NCI-H69 (cell line): ENCODE measurements at regions not wholly inside any gene's neighbourhood (a gene's known extent, or its start where the extent isn't known, plus 50 kb on each side); places are given as distances from the start of the nearest gene placed in this dataset.

Experiments used
- DNase-seq: peaks from one replicate; lab custom pipeline; 2025; lab: John Stamatoyannopoulos, UW

DNA sequence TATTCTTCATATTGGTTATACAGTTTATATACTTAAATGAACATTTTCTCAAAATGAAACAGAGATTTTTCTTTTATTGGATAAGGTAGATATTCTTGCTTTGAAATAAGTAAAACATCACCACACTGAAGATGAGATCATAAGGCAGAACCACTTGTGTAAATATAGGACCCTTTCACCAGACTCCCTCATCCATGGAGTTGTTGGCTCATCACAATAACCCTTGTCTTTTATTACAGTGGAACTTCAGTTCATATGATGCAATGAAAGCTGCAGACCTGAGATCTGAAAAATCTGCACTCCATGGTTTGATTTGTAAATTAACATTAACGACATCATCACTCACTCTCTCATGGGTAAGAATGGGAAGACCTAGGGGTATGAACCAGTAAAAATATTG lies 51.9 kb upstream of the DBX2 start:
- no peak for DNase-seq

DNA sequence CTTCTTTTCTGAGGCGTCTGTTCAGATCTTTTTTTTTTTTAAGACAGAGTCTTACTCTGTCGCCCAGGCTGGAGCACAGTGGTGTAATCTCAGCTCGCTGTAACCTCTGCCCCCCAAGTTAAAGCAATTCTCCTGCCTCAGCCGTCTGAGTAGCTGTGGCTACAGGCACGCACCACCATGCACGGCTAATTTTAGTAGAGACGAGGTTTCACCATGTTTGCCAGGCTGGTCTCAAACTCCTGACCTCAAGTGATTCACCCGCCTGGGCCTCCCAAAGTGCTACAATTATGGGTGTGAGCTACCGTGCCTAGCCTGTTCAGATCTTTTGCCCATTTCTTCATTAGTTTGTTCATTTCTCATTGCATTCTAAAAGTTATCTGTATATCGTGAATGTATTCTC lies 55.1 kb upstream of the DBX2 start:
- DNase-seq, result no peak

DNA sequence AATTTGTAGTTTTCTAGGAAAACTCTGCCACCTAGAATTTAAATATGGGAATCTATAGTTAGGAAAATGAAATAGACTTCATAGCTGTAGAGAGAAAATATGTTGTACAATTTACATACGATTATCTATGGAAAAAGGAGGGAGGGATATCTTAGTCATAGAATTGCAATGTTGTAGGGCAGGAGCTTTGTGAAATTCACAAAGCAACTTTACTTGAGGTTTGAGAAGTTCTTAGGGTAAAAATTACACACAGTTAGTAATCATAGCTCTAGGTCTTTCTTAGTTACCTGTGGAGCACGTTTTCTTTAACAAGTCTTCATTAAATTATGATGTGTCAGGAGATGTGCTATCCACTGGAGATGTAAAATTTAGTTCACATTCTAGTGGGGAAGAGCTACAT lies 61.4 kb upstream of the DBX2 start:
- DNase-seq, result no peak

DNA sequence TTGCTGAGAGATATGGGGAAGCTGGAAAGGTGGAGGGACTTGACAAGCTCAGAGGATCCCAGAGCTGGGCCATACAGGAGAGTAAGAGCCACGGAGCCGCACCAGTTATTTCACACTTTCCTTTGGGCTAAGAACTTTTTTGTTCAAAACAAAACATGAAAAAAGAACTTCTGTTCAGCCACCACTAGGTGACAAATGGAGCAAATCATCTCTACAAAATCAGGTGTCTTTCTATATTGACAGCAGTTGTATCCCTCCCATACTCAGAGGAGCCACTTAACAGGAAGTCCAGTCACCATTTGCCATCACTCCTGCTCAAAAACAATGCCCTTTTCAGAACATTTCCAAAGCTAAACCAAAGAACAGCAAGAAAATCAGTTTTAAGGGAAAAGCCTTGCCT lies 70.3 kb upstream of the DBX2 start:
- DNase-seq, result no peak

DNA sequence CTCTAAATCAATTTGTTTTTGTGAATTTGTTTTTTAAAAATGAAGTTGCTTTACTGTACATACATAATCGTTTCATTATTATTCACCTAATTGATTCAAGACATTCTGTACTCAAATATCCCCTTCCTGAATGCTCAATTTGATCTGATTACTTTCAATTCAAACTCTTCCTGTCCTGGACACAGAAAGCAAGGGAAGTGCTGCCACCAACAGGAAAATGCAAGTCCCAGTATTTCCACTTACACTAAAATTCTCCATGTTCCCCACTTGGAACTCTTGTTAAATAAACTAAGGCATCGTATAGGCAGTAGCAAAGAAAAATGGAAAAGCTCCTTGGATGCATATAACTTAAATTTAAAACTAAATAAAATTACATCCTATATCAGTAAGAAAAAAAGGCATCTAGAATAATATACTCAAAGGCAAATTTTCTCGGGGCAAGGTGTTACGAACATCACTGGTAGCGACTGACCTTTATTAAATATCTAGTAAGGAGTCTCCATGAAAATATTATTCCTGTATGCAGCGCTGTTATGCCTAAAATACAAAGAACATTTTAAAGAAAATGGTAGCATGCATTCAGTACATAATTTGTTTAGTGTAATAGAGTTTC lies 72.0 kb upstream of the DBX2 start:
- peak; percentile 68 for DNase-seq

DNA sequence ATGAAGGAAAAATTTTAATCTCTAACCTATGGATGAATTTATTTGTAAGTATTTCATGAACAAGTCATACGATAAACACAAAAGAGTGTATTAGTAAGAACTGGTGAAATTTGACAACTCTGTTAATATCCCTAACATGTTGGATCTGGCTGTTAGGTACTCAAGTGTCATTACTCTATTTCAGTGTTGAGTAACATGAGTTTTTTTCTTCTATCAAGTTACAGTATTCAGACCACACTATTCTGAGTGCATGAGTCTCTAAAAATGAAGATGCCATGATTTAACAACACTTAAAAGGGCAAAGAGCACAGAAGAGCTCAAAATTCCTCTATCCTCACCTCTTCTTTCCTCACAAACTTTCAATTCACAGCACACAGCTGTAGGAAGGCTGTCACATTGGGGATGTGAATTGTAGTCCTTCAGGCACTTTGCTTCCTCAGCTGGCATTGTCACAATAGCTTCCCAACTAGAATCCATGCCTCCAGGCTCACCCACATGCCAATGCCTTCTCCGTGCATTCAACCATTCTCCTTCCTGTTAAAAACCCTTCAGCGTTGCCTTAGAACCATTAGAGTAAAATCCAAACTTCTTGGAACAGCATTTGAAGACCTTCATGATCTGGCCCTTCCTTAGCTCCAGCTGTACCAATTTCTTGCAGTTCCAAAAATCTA lies 73.7 kb upstream of the DBX2 start:
- DNase-seq, result no peak

DNA sequence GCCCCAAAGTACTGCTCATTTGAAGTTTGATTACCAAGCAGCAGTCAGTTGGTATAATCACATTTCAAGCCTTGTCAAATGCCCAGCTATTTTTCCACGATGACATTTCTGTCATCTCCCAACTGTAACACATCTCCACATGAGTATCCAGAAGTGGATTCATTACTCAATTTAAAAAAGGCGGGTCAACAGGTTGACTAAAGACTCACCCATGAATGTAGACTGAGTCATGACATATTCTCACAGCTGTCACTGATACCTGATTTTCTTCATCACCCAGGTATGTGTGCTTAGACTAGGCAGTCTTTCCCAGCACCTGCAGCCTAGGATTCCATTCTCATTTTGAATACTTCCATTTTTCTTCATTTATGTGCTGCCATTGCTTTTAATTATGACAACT lies 75.1 kb upstream of the DBX2 start:
- DNase-seq, result no peak

DNA sequence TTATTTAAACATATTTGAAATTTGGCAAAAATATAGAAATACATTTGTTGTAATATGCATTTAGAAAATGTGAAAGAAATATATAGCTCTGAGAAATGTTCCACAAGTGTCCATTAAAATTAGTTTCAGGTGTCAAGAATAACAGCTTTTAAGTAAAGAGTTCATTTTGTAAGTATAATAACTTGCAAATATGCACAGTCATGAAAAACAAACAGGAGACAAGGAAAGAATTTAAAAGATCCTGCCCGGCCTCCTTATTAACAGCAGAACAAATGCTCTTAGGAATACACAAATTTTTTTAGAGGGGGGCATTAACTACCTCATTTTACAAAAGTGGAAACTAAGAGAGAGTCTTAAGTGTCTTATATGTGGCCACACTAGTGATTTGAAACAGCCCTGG lies 77.7 kb upstream of the DBX2 start:
- no peak for DNase-seq

DNA sequence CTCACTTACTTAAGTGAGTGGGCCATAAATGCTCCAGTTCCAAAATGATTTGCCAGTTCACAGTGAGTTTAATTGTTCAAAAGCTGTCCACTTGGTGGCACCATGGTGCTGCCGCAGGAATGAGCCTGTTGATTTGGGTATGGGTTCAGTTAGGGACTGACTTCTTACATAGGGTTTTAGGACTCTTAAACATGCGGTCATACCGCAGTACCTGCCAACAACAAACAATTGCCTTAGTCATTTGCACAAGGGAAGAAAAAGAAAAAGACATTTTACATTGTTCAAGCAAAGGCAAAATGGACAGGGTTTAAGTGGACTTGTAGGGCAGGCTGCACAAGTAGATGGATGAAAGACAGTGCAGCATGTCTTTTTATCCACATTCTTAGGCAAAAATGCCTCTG lies 80.0 kb upstream of the DBX2 start:
- DNase-seq, result peak; percentile 79

DNA sequence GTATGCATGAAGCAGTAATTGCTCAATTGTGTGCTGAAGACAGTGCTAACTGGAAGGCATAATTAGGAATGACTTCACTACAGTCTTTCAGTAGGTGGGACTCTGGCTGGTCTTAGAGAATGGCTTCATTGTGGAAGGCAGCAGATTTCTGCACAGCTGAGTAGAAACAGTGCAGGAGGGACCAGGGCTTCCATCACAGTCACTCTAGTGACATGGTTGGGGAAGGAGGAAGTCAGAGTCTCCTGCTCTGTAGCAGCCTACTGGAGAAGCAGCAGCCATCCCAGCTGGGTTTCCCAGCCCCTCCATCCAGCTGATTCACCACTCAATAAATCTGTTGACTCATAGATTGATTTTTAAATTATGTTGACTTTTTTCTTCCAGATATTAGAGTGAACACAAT lies 80.6 kb upstream of the DBX2 start:
- DNase-seq, result peak; percentile 14

DNA sequence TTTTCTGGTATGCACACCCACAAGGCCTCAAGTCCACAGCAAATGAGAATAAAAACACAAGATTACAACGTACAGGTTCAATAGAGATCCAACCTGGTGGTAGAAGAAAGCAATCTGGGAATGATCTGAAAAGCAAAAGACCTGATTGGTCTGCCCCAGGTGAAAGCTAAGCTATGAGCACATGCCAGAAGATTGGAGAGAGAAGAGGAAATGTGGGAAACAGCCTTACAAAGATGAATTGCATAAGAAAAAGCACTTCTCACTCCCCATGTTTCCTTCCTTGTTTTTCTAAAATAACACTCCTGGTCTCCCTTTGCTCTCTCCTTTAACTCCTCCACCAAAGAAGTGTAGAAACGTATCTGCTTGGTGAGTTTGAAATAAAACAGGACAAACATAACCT lies 77.3 kb upstream of the ANO6 start:
- no peak for DNase-seq

DNA sequence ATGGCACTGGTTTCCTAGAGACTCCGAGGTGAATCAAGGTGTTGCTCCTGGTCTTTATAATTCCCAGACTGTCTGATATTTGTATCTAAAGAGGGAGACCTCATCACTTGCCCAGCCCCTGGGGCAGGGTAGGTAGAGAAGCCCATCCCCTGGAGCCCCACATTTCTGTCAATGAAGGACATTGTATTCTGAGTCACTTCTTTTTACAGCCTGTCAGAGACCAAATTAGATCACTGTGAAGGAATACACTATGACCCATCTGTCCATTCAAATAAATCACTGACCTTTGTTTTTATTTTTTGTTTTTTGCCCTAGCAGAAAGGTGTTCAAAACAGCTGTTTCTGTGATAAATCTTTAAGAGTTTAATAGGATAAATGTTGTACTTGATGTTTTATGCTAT lies 67.9 kb upstream of the ANO6 start:
- no peak for DNase-seq

DNA sequence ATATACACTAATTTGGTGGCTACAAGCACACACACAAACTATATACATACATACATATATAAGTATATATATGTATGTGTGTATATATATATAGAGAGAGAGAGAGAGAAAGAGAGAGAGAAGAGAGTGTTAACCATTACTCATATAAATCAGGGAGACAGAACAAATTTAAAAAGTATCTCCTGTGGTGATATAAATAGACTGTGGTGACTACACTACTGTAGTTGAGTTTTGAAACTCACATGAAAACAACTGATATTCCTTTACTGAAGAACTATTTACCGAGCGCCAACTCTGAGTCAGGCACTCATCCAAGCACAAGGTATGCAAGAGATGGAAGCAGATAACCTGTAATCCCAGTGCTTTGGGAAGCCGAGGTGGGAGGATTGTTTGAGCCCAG lies 67.3 kb upstream of the ANO6 start:
- no peak for DNase-seq

DNA sequence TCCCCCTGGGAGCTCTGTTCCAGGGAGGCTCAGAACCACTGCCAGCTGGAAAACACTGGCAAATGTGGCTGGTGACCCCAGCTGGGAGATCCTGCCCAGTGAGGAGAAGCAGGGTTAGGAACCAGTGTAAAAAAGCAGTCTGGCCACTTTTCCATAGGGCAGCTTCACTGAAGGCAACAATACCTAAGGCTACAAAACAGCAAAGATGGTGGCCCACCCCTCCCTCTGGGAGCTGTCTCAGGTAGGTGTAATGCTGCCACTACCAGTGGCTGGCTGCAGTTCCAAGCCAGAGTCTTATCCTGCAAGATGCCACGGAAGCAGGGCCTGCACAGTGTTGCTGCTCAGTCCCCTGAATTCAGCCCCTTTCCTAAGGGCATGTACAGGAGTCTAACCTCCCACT lies 50.6 kb upstream of the ANO6 start:
- no peak for DNase-seq

DNA sequence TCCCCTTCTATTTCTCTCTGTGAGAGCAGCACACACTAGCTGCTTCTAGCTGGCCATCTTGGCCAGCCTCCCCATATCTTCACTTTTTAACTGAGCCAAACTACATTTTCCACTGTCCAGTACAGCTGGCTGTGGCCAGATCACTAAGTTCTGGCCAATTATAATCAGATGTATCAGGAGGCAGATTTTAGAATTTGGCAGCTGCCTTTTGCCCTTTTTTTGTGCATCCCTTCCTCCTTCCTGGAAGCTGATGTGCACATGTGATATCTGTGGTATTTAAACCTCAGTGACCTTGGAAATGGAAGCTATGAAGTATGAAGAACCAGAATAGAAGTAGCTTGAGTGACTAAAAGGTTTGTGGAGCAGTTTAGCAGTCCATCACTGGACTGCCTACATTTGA lies 49.8 kb upstream of the ANO6 start:
- no peak for DNase-seq
